ENCODE measurements at regions not wholly inside any gene's neighbourhood (a gene's known extent, or its start where the extent isn't known, plus 50 kb on each side); places are given as distances from the start of the nearest gene placed in this dataset.

DNA sequence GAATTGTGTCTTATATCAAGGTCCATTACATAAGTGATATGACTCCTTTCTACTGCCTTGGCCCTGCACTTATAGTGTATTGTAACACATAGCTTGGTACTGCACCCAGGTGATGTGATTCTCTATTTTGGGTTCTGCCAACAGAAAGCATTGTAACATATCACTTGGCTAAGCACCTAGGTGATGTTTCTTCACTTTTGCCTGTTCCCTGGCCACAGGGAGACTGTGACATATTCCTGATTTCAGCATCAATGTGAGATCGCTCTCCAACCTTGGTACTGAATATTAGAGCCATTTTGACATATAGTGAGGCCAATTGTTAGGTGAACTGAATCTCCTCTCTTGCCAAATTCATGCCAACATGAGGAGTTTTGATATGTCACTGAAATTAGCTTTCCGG is 1010.3 kb upstream of the TSPY4 start:
- 64% methylated on average over 2 of the region's 2 CpGs; no CpG with 5 or more reads in 1 of the 2 donors for WGBS, 2 donors

DNA sequence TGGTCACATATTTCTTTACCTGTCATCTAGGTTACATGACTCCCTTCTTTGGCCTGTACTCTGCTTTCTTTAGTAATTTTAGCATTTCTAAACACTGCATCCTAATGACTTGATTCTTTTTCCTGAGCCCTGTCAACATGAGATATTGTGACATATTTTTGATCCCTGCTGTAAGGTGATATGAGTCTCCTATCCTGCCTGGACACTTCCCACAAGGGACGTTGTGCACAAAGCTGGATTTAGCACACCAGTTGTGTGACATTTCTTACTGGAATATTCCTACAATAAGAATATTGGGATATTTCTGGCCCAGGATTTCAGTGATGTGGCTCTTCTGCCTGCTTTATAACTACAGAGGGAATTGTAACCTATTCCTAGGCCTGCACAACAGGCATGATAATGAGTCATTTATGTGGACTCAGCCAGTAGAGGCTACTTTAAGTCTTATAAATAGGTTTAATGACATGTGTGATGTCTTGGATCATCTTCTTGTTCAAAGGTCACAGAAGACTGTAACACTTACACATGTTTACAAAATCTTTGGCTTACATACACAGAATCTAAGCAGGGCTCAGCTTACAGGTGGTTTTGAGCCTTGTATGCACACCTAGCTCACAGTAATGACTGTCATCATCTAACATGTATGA is 1009.4 kb upstream of the TSPY4 start:
- H3K4me3 ChIP-seq = no peak overlapping the region
- H3K9me3 ChIP-seq = no peaks in the 10 kb centered on the region
- H3K36me3 ChIP-seq = no peaks in the 10 kb centered on the region
- 39% methylated on average over 1 of the region's 1 CpG; no CpG with 5 or more reads in 1 of the 2 donors for WGBS, 2 donors
- TF ChIP-seq, protein P1, sequence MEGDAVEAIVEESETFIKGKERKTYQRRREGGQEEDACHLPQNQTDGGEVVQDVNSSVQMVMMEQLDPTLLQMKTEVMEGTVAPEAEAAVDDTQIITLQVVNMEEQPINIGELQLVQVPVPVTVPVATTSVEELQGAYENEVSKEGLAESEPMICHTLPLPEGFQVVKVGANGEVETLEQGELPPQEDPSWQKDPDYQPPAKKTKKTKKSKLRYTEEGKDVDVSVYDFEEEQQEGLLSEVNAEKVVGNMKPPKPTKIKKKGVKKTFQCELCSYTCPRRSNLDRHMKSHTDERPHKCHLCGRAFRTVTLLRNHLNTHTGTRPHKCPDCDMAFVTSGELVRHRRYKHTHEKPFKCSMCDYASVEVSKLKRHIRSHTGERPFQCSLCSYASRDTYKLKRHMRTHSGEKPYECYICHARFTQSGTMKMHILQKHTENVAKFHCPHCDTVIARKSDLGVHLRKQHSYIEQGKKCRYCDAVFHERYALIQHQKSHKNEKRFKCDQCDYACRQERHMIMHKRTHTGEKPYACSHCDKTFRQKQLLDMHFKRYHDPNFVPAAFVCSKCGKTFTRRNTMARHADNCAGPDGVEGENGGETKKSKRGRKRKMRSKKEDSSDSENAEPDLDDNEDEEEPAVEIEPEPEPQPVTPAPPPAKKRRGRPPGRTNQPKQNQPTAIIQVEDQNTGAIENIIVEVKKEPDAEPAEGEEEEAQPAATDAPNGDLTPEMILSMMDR (IDR thresholded peaks at IDR 0.05) = no peak
- ATAC-seq = no peak
- no peak for FAIRE-seq
- H3K4me1 ChIP-seq = no peaks in the 10 kb centered on the region
- H3K27me3 ChIP-seq = no peaks in the 10 kb centered on the region
- H3K27ac ChIP-seq = no peak overlapping the region
- intact Hi-C loops (cut with DNase I) = no loop called here
- no peak for DNase-seq

More for the DNA sequence above, 1010.3 kb upstream of the TSPY4 start:
- FAIRE-seq = no peak
- Histone ChIP-seq H3K36me3 (no peaks in the 10 kb centered on the region), H3K4me1 (no peaks in the 10 kb centered on the region), H3K4me3 (no peak overlapping the region), H3K27ac (no peak overlapping the region), H3K9me3 (no peaks in the 10 kb centered on the region), H3K27me3 (no peaks in the 10 kb centered on the region)
- intact Hi-C loops (cut with DNase I) = no loop called here
- TF ChIP-seq, protein P1 (IDR thresholded peaks at IDR 0.05) = no peak
- DNase-seq = no peak
- ATAC-seq = no peak

DNA sequence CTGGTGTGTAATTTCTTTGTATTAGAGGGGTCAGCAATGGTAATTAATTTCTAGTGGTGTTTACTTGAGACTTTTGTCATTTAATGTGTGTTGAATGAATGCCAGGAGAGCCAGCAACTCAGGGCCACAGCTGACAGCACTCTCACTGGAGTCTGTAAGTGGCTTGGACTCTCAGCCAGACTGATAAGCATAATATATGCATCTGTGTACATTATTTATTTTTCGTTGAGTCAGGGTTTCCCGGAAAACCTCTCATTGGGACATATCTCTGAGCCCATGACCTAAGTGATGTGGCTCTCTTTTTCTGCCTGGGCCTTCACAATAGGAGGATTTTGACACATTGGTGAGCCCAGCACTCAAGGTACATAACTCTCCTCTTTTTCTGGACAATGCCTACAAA is 1007.8 kb upstream of the TSPY4 start:
- Histone ChIP-seq H3K27ac (no peak overlapping the region), H3K4me1 (no peaks in the 10 kb centered on the region), H3K27me3 (no peaks in the 10 kb centered on the region), H3K9me3 (no peaks in the 10 kb centered on the region), H3K4me3 (no peak overlapping the region), H3K36me3 (no peaks in the 10 kb centered on the region)
- DNase-seq = peak in 1 of 6 donors; percentile 1
- ATAC-seq = no peak
- TF ChIP-seq, protein P1 (IDR thresholded peaks at IDR 0.05) = no peak
- no peak for FAIRE-seq
- 15% methylated on average over 2 of the region's 2 CpGs; no CpG with 5 or more reads in 1 of the 2 donors for WGBS, 2 donors
- intact Hi-C loops (cut with DNase I) = no loop called here

DNA sequence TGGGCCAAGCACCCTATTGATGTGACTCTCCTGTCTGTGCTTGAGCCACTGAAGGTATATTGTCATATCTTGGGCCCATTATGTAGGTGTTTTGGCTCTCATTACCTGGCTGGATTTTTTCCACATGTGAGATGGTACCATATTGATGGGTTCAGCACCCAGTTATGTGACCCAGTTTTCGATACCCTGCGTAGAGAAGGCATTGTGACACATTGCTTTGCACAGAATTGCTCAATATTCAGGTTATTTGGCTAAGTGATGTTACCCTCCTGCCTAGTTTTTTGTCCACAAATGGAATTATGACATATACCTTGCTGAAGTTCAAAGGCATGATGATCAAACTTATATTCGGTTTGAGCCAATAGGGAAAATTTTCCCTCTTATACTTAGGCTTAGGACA is 1007.3 kb upstream of the TSPY4 start:
- WGBS, 2 donors = 86% methylated on average over 3 of the region's 3 CpGs; no CpG with 5 or more reads in 1 of the 2 donors
- intact Hi-C loops (cut with DNase I) = no loop called here
- no peak for ATAC-seq

DNA sequence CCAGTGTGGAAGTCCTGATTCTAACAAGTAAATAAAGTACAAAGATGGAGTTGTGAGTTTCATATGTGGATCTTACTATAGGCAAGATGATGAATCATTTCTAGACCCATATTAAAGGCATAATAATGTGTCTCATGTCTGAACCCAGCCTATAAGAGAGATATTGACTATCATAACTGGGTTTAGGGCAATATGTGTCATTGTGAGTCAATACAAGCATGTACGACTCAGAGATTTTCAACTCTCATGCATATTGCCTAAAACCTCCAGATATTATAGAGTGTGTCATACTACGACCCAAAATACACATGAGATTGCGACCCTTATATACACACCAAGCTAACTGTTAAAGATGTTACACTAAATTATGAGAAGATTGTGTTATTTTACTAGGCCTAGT is 1003.9 kb upstream of the TSPY4 start:
- Histone ChIP-seq H3K36me3 (no peaks in the 10 kb centered on the region), H3K4me3 (no peak overlapping the region), H3K4me1 (no peaks in the 10 kb centered on the region), H3K9me3 (no peaks in the 10 kb centered on the region), H3K27me3 (no peaks in the 10 kb centered on the region), H3K27ac (no peak overlapping the region)
- no peak for ATAC-seq
- intact Hi-C loops (cut with DNase I) = no loop called here
- no peak for FAIRE-seq
- no peak for DNase-seq
- TF ChIP-seq, protein P1 (IDR thresholded peaks at IDR 0.05) = no peak
- WGBS, 2 donors = 68% methylated on average over 3 of the region's 3 CpGs; no CpG with 5 or more reads in 1 of the 2 donors

More for the DNA sequence above, 1007.3 kb upstream of the TSPY4 start:
- DNase-seq (no peak), FAIRE-seq (no peak)
- no peaks in the 10 kb centered on the region for H3K36me3 ChIP-seq
- TF ChIP-seq, protein P1 (IDR thresholded peaks at IDR 0.05) = no peak
- H3K9me3 ChIP-seq = no peaks in the 10 kb centered on the region
- H3K4me3 ChIP-seq = no peak overlapping the region
- no peaks in the 10 kb centered on the region for H3K4me1 ChIP-seq
- no peak overlapping the region for H3K27ac ChIP-seq
- no peaks in the 10 kb centered on the region for H3K27me3 ChIP-seq

Measured in pancreas (tissue), 10 donors.